Forelimb muscle (tissue), 1 donor: ENCODE measurements at regions not wholly inside any gene's neighbourhood (a gene's known extent, or its start where the extent isn't known, plus 50 kb on each side); places are given as distances from the start of the nearest gene placed in this dataset.
"Not testable (repeated sequence)": the region's sequence is repeated elsewhere in the genome, so short reads cannot be mapped to it uniquely, and the experiment has no call there.

Experiments used
- DNase-seq: peaks from one replicate; pipeline ENCODE4 v3.0.0-alpha.2; 2013; ENCODE audit warnings: low read depth

DNA sequence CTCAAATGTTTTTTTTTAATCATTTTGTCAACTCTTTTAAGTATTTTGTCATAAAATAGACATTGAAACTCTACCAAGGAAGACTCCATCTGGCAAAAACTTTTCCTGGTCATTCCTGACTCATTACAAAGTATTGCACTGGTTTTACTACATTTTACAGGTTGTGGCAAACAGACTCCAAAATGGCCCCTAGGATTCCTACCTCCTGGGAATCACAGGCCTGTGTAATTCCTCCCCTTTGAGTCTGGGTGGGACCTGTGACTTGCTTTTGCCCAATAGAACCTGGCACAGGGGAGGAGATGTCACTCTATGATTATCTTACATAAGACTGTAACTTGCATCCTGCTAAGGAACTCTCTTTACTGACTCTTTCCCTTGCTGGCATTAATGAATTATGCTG is 123.6 kb upstream of the KCNJ6 start:
- DNase-seq, result no peak

DNA sequence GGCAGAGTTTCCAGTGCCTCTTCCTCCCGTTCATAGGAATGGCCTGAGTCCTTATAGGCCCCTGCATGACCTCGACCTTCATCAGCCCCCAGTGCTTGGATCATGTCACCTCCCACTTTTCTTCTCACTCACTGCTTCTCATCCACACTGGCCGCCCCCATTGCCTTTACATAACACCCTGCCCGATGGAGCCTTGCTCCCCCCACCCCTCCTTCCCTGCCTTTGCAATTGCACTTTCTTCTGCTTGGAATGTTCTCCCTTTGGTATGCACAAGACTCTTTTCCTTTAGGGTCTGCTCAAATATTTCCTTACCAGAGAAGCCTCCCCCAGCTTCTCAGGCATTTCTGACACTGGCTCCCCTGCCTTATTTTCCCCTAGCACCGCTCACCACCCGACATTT is 125.2 kb upstream of the KCNJ6 start:
- no peak for DNase-seq

DNA sequence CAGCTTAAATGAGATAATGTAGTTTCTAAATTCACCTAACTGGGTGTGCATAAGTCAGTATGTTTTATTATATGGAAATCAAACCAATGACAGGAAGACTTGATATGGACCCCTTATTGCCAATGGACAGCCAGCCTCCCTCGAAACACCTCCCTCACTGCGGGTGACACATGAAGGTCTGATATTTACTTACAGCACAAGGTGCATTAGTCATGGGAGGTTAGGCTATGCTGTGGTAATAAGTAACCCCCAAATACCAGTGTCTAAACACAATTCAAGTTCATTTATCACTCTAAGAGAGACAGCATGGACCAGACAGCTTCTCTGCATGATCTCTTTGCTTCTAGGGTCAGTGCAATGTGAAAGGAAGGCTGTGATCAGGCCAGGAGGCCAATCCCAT is 126.0 kb upstream of the KCNJ6 start:
- no peak for DNase-seq

DNA sequence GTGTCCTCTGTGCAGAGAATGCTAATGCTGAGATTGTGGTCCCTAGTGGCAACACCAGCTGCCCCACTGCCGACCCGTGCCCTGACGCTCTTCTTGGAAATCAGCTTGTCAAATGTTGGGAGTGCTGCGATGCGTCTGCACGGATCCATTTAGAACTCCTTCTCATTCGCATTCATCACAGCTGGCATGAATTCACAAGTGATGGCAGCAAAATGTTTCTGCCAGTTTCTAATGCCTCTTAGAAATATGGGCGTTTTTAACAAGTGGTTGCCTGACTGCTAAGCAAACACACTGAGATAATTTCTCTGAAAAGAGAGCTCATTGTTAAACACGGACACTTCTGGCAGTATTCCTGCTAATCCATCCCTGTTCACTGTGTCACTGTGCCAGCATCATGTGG is 131.9 kb upstream of the KCNJ6 start:
- DNase-seq, result no peak

DNA sequence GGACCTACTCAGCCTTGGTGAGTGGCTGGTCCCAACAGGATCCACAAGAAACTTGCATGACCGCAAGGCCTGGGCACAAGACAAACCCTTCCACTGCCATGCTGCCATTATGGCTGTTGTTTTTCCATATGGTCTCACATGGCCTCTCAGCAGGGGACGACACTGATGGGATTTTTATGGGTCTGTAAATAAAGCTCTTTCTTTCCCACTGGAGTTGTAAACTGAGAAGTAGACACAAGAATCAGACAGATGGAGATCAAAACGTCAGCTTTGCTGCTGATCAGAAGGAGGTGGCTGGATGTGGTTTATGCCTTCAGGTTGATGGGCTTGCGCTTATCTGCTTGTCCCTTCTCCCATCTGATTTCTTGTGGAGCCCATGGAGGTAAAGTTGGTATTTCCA is 138.1 kb upstream of the KCNJ6 start:
- no peak for DNase-seq

DNA sequence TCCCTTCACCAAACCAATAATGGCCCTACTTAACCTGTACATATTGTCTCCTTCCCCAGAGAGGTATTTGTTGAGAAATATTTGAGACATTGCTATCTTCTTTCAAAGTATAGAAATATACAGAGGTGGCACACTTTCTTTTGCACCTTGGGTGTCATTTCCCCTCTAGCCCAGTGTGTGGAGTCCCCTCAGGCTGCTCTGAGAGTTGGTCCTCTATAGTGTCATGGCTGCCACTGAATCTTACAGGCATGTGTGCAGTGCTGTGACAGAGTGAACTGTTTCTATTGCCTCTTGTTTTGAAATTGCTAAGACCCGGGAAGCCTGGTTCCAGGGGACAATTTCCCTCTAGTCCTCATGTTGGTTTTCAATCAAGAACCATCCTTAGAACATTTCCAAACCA is 140.2 kb upstream of the KCNJ6 start:
- DNase-seq, result no peak

DNA sequence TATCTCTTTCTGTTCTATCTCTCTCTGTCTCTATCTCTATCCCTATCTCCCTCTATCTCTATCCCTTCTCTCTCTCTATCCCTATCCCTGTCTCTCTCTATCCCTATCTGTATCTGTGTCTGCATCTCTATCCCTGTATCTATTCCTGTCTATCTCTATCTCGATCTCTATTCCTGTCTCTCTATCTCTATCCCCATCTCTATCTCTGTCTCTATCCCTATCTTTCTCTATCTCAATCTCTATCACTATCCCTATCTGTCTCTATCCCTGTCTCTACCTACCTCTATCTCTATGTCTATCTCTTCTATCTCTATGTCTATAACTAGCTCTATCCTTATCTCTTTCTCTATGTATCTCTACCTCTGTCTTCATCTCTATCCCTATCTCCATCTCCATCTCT is 141.4 kb upstream of the KCNJ6 start:
- DNase-seq, result no peak

DNA sequence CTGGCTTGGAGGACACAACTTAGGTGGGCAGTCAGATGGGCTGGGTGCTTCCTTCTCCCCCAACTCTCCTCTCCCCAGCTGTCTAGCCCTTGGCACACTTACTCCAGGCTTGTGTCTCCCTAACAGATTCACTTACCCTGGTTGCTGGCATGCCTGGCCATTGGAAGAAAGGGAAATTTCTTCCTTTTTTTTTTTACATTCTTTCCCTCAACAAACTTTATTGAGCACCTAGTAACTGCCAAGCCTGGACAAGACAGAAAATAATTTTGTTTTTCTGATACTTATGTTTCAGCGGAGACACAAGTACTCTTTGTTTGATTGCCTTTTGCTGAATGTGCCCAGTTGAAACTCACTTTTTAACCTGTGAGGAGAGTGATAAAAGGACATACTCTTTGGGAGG is 144.3 kb upstream of the KCNJ6 start:
- no peak for DNase-seq

DNA sequence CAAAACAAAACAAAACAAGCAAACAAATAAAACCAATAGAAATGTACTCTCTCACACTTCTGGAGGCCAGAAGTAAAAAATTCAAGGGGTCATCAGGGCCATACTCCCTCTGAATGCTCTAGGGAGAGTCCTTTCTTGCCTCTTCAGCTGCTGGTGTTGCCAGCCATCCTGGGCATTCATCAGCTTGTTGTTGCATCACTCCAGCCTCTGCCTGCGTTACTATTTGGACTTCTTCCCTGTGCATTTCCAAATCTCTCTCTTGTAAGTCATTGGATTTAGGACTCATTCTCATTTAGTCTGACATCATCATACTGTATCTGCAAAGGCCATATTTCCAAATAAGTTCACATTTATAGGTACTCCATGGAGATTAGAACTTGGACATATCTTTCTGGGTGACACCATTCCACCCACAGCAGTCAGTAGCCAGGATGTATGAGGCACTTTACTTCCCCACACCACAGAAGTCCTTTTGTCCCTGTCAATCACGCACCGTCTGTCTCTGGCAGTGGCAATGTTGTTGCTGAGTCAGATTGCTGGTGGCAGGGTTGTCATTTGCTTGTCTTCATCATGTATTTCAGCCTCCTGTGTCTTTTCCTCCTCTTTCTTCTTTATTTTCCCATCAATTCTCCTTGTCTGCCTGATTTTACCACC is 151.0 kb upstream of the KCNJ6 start:
- DNase-seq, result no peak

DNA sequence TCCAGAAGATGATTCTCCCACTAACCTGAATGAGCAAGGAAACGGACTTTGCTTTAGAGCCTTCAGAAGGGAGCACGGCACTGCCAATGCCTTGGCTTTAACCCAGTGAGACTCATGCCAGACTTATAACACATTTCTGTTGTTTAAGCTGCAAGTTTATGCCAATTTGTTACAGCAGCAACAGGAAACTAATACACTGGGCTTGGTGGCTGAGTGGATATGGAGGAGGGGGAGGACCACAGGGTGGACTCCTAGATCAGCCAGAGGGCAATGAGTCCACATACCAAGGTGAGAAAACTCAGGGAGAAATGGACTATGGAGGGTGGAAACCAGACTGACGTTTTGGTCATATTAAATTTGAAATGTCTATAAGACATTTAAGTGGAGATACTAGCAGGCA is 156.2 kb upstream of the KCNJ6 start:
- no peak for DNase-seq

DNA sequence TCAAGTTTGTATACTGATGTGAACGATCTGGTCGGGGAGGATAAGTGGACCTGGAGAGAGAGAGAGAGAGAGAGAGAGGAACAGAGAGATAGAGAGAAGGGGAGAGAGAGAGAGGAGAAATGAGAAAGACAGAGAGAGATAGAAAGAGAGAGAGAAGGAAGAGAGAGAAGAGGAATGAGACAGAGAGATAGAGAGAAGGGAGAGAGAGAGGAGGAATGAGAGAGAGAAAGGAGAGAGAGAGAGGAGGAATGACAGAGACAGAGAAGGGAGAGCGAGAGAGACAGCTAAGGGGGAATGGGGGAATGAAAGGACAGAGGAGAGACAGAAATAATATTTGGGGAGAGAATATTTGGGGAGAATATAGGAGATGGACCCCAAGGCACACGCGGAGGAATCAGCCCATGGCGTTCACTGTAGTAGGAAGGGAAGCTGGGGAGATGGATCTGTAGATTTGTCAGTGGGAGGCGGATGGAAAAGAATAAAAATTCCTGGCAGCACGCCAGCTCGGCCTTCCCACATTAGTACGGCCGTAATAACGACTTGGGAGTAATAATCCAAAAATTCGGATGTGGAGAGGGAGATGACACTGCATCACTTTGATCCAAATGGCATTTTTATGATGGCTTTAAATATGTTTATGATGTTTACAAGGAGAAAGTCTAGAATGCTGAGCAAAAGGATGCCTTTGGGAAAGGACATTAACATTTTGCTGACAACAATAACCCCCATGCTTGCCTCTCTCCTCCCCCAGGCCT is 159.8 kb upstream of the KCNJ6 start:
- peak; percentile 24 for DNase-seq

DNA sequence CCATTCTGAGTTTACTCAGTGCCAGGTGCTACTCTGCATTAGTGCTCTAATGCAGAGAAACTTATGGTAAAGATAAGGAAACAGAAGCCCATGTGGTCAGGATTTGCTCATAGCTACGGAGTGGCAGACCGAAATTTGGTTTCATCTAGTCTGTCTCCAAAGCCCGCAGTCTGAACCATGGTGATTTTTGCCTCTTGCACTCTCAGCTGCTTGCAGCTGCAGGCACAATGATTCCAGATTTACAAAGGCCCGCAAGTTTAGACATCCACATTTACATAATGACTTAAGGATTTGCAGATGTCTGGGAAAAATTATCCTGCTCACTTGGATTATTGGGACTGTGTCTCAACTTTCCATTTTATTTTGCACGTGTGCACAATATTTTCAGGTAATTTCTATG is 161.3 kb upstream of the KCNJ6 start:
- DNase-seq, result peak; percentile 45

DNA sequence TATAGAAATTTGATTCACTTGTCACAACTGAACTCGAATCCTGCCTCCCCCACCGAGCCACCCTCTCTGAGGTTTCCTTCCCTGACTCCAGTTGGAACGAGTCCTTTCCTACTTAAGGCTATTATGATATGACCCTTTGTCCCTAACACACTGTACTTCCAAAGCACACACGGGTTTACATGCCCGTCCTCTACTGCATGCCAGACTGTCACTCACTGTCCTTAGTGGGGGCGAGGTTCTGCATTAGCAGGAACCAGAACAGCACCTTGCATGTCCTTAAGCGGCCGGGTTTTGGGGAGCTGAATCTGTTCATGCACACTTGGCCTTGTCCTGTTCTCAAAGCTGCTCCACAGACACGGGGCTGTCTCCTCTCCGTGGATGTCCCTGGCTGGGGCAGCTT is 164.6 kb upstream of the KCNJ6 start:
- no peak for DNase-seq

DNA sequence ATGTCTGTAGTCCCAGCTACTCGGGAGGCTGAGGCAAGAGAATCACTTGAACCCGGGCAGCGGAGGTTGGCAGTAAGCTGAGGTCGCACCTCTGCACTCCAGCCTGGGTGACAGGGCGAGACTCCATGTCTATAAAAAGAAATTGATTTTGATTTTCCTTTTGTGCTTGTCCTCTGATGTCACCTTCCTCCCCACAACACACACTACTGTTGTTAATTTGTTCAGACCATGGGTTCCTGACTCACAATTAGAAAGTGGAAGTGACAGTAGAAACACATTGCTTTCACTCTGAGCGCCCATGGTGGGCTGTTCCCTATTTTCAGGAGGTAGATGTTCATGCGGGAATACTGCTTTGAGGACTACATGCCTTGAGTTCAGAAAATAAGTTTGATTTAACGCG is 165.5 kb upstream of the KCNJ6 start:
- no peak for DNase-seq

DNA sequence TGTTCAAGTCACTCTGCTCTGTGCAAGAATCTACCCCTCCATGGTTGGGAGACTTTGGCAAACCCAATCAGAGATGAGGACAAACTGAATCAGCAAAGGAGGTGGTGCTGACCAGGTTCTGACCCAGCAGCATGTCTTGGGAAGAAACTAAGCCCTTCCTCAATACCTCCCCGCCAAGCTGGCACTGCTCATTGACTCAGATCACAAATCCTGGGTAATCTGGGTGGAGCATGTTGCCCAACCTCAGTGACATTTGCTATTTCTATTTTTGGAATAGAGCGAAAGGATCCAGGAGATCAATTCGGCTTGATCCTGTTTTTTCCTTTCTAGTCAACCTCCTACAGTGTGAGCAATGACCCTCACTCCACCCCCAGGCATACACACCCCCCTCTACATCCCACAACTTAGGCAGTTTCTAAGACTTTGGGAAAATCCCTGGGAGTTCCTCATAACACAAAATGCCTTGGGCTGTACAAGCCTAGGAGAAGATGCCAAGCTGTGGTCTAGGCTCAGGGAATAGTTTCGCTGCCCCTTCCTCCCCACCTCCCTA is 166.8 kb upstream of the KCNJ6 start:
- DNase-seq, result no peak

DNA sequence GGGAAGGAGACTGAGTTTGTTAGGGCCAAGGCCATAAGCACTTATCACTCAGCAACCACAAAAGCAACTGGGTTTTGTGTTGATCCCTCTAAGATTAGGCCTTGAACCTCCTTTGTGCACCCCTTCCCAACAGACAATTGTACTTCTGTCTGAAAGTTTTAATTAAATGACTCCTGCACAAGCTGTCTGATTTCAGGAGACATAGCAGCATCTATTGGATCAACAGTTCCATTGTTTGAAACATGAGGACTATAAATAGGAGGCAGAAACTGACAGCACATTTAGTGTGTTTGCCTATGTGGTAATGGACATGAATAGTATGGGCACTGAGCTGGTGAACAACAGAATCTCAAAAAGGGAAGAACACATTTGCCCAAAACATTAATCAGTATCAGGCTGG is 167.3 kb upstream of the KCNJ6 start:
- DNase-seq, result no peak

DNA sequence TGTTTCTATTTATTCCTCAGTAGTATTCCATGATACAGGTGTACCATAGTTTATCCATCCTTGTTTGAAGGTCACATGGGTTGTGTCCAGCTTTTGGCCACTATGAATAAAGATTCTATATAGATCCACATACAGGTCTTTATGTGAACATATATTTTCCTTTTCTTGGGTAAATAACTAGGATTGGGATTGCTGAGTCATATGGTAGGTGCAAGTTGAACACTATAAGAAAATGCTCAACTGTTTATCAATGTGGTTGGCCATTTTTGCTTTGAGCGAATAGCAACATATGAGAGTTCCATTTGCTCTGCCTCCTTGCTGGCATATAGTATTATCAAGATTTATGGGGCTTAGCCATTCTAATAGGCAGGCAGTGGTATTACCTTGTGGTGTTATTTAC is 170.2 kb upstream of the KCNJ15 start:
- no peak for DNase-seq

DNA sequence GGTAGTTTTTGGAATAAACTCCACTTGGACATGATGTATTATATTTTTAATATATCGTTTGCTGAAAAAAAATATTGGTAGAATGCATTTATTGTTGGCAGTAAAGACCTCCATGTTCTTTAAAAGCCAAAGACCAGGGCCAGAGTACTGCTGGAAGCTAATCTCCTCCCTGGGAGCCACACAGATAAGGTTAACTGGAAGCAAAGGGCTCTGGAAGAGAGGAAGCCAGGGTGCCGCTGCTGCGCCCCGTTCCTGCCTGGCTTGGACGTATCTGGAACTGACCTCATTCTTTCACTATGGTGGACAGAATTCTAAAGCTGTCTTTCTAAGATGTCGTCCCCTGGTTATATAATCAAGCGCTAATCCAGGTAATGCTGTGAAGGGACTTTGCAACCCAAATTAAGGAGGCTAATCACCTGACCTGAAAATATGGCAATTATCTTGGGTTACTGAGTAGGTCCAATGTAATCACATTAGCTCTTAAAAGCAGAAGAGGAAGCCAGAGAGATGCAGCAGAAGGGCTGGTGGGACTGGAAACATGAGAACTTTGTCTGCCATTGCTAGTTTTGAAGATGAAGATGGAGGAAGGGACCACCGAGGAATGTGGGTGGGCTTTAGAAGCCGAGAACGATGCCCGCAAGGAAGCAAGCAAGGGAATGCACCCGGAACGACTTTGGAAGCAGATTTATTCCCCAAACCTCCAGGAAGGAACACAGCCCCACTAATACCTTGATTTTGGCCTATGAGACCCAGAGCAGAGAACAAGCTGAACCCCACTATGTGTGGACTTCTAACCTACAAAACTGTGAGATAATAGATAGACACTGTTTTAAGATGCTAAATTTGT is 167.7 kb upstream of the KCNJ15 start:
- DNase-seq, result no peak

DNA sequence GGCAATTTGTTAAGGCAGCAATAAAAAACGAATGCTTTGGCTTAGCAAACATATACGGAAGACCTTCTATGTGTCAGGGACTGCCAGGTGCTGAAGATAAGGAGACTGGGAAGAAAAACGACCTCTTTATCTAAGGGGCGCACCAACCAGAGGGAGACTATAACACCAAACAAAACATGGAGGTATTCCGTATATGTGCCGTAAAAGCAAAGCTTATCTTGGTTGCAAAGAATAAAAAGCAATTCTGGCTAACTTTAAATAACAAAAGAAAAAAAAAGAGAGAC is 167.1 kb upstream of the KCNJ15 start:
- no peak for DNase-seq

DNA sequence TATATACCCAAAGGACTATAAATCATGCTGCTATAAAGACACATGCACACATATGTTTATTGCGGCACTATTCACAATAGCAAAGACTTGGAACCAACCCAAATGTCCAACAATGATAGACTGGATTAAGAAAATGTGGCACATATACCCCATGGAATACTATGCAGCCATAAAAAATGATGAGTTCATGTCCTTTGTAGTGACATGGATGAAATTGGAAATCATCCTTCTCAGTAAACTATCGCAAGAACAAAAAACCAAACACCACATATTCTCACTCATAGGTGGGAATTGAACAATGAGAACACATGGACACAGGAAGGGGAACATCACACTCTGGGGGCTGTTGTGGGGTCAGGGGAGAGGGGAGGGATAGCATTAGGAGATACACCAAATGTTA is 165.7 kb upstream of the KCNJ15 start:
- not testable (repeated sequence) for DNase-seq

DNA sequence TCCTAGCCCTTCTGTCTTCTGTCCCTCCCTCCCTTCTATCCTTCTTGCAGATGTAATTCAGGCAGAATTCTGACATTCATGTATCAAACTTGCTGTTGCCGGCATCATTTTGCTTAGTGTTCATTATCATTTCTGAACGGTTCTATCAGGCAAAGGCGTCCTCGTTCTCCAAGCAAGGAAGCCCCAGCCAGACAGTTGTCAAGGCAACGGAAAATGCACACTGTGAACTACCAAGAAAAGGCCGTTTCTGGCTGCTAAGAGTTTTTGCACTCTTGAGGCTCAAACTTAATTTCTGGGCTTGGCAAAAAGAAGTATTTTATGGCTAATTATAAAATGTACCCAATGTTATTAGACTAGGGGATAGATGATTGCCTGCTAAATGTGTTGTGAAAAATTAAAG is 164.7 kb upstream of the KCNJ15 start:
- DNase-seq, result no peak

DNA sequence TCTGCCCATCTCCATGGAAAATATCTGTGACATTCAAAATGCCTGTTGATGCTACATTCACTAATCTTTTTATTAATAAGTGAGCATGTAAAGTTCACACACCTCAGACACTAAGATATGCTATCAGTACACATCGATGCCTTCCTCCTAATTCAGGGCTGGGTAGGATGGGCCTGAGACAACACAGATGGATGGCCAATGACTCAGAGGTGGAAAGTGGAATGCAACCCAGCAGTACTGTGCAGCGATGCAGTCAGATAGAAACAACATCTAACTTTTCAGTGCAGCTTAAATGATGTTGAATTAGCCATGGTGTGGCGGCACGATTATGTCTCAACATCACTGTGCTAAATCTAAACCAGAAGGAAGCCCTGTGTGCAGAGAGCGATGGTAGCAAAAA is 161.6 kb upstream of the KCNJ15 start:
- DNase-seq, result no peak

DNA sequence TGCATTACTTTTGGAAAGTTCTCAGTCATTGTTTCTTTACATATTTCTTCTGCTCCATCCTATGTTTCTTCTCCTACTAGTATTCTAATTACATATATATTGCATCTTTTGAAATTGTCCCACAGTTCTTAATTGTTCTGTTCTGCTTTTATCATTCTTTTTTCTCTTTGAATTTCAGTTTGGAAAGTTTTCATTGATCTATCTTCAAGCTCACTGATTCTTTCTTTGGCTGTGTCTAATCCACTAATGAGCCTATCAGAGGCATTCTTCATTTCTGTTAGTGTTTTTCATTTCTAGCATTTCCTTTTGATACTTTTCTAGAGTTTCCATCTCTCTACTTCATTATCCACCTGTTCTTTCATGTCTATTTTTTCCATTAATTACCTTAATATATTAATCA is 159.0 kb upstream of the KCNJ15 start:
- no peak for DNase-seq
